HCEC 1CT (cell line): ENCODE measurements at regions not wholly inside any gene's neighbourhood (a gene's known extent, or its start where the extent isn't known, plus 50 kb on each side); places are given as distances from the start of the nearest gene placed in this dataset.
"Not testable (repeated sequence)": the region's sequence is repeated elsewhere in the genome, so short reads cannot be mapped to it uniquely, and the experiment has no call there.

Experiments used
- DNase-seq: peaks from one replicate; pipeline ENCODE4 v3.0.0-alpha.2; 2017

DNA sequence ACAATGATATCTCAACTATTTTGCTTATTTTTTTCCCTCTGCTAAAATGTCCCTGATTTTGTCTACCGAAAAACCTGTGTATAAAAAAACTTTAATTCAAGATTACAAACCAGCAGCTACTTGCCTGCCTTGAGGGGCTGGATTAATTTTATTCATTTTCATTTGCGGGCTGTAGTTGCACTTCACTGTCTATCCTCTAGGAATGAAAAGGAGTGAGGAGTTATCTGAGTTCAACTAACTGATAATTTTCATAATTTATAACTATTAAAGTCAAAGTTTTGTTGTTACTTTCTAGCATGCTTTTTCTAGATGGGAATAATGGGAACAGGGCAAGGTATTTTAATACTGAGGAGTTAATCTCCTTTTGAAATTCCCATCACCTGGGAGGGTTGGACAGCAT, 50.3 kb upstream of the AGTPBP1 start:
- not testable (repeated sequence) for DNase-seq

DNA sequence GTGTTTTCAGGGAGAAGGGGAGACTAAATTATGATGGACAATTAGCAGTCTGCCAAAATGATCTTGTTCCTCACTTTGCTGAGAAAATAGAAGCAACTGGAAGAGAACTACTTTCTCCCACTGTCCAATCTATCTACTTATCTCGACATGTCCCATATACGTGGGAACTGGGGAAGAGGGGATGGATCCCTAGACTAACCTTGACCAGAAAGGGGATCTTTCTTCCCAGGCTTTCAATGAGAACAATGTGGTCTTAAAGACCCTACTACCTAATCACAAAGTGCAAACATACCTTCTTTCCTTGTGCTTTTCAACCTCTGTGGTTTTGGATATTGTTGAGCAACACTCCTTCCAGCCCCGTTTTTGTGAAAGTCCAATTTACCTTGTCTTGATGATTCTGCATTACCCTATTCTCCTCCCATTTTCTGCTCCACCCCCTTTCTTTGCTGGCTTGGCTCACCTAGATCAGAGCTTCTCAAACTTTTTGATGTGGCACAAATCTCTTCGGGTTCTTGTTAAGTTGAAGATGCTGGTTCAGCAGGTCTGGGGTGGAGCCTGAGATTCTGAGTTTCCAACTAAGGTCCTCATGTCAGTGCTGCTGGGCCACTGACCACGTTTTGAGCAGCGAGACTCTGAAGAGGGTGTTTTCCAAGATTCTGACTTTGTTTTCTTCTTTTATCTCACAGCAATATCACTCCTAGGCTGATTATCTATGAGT, 61.4 kb upstream of the AGTPBP1 start:
- not testable (repeated sequence) for DNase-seq

DNA sequence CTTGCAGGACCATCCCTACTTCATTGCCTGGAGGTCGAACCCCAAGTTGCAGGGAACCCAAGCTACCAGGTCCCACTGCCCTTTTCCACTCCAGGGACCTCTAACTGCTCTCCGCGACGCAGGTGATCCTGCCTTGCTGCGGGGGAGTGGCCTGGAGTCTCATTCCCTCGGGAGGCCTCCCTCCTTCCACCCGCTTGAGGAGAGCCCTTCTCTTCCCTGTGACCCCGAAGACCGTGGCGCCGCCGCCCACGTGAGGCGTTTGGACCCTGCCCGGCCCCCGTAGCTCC, 63.0 kb upstream of the AGTPBP1 start:
- not testable (repeated sequence) for DNase-seq

DNA sequence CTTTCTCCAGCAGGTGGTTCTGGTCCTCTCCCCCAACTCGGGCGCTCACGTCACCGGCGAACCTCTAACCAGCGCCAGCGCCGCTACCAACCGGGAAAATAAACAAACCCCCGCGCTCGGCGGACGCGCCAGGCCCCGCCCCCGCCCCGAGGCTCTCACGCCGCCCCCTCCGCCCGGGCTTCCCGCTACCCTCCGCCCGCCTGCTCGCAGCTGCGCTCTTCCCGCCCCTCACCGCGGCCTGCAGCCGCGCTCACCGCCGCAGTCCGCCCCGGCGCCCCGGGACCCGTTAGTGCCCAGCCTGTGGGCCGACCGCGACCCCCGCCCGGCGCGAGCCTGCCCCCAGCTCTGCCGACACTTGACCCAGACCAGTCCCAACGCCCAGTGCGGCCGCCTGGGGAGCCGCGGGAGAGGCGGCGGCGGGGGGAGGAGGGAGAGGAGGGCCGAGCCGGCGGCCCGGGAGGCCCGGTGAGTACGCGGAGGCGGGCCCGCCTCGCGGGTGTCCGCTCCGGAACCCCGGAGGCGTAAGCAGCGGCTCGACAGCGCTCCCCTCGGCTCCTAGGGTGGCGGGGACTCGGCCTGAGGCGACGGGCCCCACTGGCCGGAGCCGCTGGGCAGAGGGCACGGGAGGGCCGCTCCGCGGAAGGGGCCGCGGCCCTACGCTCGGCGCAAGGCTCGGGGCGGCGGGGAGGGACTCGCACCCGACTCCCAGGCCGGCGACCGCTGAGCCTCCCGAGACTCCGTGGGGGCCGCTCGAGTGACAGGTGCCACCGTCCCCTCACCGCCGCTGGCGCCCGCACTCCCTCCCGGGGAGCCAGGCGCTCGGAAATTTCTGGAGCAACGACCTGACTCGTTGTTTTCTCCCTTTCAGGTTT, 63.6 kb upstream of the AGTPBP1 start:
- DNase-seq = peak; percentile 25

DNA sequence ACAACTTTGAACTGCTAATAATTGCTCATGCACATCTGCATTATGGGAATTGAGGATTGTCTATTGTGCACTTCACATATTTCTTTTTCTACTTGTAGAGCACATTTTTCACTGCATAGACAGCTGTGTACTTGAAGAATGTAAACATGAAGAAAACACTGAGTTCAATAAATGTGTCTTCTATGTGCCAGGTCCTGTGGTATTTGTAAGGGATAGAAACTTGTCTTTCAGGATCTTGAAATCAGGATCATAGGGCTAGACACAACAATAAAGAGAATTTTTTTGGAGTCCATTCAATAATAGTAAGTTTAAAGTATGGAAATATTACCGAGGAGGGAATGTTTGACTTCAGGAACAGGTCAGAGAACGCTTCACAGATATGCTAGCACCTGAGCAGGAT, 66.6 kb upstream of the AGTPBP1 start:
- not testable (repeated sequence) for DNase-seq

DNA sequence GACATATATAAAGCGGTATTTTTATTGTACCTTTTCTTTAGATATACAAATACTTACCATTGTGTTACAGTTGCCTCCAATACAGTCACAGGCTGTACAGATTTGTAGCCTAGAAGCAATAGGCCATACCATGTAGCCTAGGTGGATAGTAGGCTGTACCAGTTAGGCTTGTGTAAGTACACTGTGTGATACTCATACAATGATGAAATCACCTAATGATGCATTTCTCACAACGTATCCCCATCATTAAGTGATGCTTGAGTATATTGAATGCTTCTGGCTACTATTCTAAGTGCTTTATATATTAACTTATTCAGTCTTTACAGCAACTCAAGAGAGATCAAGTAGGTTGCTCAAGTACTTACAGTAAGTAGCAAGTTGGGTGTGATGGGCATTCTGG, 71.6 kb upstream of the AGTPBP1 start:
- not testable (repeated sequence) for DNase-seq

DNA sequence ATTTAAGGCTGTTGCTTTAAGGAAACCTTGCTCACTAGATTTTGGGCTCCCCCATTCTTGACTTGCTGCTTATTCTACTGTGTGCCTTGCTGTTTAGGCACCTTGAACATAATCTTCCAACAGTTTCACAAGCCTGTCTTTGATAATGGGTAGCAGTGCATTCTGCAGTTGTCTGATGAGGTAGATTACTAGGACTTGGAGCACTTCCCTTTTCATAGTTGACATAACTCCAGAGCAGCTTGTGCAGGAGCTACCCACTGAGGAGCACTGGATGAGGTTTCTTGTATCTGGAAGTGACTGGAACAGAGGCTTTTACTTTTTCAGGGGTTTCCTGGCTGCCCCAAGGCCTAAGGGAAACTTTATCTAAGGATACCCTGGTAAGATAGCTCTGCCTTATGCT, 73.0 kb upstream of the AGTPBP1 start:
- not testable (repeated sequence) for DNase-seq

DNA sequence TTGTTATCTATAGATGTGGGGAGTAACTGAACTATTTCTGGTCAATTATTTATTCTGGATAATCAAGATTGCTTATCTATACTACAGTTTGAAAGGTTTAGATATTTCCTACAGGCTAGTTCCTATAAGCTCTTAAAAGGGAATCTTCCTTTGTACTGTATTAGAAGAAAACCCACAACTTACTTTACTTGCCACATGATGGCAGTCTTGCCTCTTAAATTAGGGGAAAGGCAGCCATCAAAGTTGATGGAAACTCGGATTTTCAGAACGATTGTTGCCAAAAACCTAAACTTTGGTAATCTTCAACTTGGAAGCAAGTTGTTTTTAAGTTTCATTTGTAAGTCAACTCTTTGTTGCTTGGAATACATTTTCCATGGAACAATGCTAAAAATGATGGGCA, 77.2 kb upstream of the AGTPBP1 start:
- DNase-seq = peak; percentile 17

DNA sequence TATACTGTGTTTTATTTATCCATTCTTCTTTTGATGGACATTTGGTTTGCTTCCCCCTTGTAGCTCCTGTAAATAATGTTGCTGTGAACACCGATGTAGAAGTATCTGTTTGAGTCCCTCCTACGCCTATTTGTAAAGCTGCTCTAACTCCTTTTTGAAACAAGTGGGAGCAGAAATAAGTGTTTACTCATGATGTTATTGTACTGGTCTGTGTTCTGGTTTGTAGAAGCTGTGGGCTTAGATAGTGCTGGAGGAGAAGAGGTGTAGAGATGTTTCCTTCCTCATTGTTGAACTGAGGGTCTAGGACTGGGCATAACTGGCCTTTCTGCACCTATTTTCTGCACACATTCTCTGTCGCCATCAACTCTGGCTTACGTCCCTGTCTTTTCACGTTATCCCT, 78.8 kb upstream of the AGTPBP1 start:
- DNase-seq = not testable (repeated sequence)

DNA sequence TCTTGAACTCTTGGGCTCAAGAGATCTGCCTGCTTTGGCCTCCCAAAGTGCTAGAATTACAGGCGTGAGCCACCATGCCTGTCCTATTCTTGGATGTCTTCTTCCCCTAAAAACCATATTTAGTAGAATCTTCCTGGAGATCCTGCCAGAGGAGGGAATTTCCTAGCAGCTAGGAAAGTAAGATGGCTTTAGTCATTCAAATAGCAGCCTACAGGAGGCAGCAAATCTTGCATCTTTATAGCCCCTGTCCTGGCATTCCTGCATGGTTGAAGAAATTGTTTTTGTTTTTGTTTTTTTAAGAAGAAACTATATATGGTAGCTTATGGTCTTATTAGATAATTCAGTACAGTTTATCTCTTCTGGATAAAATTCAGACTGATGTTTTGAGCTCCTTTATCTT, 83.2 kb upstream of the AGTPBP1 start:
- peak; percentile 11 for DNase-seq

DNA sequence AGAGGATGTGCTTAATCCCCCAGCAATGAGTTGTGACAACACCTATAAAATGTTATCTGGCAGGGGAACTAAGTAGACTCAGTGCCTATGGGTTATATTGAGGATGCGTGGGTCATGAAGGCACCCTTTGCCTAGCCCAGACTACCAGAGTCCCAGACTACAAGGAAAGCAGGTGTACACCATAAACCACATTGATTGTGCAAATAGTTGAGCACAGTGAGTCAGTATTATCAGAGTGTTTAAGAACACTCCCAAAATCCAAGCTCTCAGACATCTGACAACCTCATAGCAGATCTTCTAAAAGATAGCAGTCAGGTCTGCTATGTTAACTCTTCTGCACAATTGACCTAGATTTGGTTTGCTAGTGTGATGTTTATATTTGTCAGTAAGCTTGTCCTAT, 92.8 kb upstream of the AGTPBP1 start:
- DNase-seq = not testable (repeated sequence)

DNA sequence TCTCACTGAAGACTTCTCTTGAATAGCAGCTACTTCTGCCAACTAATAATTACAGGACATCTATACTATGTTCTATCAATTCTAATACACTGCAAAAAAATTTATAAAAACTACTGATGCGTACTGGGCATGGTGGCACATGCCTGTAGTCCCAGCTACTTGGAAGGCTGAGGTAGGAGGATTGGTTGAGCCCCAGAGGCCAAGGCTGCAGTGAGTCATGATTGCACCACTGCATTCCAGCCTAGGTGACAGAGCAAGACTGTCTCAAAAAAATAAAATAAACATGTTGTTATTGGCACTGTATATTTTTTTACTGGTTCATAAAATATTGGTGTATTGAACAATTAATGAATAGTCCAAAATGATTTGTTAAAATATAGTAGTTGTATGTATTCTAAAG, 97.0 kb upstream of the NAA35 start:
- peak; percentile 19 for DNase-seq

DNA sequence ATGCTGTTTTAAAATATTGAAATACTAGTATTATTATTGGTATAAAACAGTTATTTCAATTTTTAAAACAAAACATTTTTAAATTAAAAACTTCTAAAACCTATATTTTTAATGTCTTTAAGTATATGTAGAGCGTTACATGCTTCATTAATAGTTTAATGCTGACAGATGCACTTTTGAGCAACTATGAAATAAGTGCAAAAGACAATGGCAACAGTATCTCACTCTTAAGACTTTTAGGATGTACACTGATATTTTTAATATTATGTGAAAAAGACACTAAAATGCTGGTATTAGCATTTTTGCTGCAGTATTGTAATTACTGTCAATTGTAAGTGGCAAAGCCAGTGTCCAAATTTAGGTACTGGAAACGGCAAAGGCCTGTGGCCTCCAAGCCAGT, 93.2 kb upstream of the NAA35 start:
- DNase-seq = not testable (repeated sequence)

DNA sequence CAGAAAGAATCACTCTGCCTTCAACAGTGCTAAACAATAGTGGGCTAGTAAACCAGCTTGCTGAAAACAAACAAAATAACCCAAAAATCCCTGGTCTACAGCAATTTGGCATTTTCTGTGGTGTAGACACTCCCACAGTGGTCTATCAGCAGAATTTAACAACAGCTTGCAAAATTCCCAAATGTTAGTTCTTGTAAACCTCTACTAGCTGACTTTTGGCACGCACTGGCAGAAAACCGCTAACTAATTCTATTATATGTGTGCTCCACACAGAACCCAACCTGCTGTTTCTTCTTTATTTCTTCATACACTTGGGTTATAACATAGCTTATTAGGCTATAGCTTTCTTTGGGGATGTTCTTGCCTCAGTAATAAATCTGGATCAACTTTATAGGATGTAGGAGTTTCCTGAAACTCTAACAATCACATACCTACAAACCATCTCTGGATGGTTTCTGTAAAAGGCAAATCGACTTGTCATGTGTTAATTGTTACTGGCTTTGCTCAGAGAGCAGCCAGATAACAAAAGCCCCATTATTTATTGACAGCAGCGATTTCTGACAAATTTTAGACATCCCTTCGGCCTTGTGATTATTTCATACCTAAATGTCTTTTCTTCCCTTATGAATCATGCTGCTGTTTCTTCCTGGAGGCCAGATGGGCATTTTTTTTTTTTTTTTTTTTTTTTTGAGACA, 82.7 kb upstream of the NAA35 start:
- no peak for DNase-seq

DNA sequence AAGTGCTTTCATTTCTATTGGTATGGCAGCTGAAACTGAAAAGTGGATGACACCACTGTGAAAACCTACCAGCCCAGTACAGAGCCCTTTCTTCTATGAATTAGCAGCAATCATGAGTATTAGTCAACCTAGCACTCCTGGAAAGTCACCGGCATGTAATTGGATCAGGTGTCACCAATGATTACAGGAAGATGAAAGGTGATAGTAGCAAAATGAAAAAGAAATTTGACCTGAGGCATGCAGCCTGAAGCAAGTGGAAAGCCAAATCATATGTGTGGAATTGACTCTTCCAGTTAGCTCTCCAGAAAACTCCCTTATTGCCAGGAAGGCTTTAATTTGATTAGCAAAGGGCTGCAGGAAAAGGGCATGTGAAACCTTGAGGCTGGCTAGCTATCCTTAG, 81.2 kb upstream of the NAA35 start:
- DNase-seq = no peak

DNA sequence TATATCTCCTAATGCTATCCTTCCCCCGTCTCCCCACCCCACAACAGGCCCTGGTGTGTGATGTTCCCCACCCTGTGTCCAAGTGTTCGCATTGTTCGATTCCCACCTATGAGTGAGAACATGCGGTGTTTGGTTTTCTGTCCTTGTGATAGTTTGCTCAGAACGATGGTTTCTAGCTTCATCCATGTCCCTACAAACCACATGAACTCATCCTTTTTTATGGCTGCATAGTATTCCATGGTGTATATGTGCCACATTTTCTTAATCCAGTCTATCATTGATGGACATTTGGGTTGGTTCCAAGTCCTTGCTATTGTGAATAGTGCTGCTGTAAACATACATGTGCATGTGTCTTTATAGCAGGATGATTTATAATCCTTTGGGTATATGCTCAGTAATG, 79.1 kb upstream of the NAA35 start:
- not testable (repeated sequence) for DNase-seq

DNA sequence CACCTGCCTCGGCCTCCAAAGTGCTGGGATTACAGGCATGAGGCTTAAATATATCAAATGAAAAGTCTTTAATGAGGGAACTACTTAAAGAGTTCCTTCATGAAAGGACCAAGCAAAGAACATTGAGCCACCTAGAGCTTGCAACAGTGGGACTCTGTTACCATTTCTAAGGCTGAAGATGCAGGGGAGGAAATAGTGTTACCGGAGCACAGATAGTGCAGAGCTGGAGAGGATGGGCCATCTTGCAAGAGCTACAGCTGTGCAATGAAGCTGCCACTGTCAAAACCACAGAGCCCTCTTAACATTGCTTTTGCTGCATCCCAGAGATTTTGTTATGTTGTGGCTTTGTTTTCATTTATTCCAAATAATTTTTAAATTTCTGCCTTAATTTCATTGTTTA, 77.1 kb upstream of the NAA35 start:
- no peak for DNase-seq

DNA sequence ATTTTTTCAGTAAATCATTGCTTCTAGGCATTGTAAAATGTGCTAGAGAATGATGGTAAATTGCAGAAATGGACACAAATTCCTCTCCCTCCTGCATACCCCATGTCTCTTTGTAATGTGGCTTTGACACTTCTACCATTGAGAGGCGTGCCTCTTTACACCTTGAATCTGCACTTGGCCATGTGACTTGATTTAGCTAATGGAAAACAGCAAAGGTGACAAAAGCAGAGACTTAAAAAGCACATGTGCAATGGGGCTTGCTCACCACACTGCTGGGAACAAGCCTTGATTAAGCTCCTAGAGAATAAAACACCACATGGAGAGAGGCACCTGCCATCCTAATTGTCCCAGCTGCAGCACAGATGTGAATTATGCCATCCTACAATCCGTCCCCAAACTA, 69.9 kb upstream of the NAA35 start:
- DNase-seq = no peak

DNA sequence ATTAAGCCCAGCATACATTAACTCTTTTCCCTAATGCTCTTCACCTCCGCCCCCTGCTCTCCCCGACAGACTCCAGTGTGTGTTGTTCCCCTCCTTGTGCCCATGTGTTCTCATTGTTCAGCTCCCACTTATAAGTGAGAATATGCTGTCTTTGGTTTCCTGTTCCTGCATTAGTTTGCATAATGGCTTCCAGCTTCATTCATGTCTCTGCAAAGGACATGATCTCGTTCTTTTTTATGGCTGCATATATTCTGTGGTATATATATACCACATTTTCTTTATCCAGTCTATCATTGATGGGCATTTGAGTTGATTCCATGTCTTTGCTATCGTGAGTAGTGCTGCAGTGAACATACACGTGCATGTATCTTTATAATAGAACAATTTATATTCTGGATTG, 69.3 kb upstream of the NAA35 start:
- DNase-seq = not testable (repeated sequence)

DNA sequence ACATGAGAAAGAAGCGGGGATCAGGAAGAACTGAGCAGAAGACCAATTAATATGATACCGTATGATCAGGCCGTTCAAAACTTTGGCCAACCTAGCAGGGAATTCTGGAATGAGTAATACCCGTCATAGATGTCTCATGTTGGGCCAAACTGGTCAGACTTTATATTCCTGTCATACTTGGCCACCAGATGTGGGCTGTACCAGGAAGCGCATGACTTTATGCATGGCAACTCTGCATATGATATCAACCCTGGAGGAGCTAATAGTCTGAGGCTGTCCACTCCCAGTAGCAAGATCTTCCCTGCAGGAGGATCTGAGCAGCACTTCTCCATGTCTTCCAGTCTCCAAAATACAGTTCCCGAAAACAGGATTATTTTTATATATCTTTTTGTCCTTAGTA, 68.5 kb upstream of the NAA35 start:
- DNase-seq = no peak

DNA sequence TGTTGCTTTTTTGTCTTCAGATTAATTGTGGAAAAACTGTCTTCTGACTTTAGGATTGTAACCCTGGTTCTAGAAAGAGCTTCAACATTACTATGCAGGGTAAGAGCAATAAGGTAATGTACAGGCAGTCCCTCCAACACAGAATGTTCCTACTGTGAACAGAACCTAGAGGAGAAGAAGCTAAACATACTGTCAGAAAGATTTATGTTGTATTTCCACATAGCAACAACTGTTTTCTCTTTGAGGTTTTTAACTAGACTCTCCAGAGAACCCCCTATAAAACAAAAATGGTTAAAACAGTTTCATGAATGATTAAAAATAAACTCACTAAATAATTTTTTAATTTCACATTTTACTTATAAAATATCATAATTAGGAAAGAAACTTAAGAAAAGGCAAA, 64.3 kb upstream of the NAA35 start:
- DNase-seq = no peak

DNA sequence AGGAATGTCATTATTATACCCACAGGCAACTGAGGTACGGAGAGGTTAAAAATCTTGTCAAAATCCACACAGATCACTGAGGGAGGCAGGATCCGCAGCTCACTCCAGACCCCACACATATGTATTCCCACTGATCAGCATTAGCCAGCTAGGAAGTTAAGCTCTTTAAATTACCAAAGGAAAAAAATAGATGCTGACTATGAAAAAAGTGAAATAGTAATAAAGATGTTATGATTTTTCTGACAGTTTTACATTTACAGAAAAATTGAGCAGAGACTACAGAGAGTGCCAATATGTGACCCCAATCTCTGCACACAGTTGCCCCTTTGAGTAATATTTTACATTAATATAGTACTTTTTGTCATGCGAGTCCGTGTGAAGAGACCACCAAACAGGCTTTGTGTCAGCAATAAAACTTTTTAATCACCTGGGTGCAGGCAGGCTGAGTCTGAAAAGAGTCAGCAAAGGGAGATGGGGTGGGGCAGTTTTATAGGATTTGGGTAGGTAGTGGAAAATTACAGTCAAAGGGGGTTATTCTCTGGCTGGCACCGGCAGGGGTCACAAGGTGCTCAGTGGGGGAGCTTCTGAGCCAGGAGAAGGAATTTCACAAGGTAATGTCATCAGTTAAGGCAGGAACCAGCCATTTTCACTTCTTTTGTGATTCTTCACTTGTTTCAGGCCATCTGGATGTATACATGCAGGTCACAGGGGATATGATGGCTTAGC, 61.9 kb upstream of the NAA35 start:
- DNase-seq = not testable (repeated sequence)

DNA sequence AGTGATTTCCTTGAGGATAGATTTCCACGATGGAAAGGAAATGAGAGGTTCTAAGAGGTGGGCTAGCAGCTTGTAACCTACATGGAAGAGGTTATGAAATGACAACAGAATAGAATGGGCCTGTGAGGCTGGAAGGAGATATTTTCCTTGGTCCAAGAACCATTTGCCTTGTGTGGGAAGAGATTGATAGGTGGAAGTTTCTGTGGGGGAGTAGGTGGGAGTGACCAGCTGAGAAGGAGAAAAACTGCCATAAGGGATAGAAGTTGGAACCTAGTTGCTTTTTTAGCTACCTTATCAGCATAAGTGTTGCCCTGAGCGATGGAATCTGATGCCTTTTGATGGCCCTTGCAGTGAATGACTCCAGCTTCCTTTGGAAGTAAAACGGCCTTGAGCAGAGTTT, 60.4 kb upstream of the NAA35 start:
- not testable (repeated sequence) for DNase-seq
